ENCODE measurements at regions not wholly inside any gene's neighbourhood (a gene's known extent, or its start where the extent isn't known, plus 50 kb on each side); places are given as distances from the start of the nearest gene placed in this dataset.

GRCh38 chr2:180739070-180739469 is 241.3 kb upstream of the UBE2E3 start:
- DNase-seq (ENCODE audit: low read depth): no peak

GRCh38 chr2:180735799-180736198 is 244.6 kb upstream of the UBE2E3 start:
- no peak for DNase-seq (ENCODE audit: low read depth)

GRCh38 chr2:180734382-180734781 is 246.0 kb upstream of the UBE2E3 start:
- DNase-seq (ENCODE audit: low read depth): no peak

GRCh38 chr2:180733330-180733729 is 247.1 kb upstream of the UBE2E3 start:
- no peak for DNase-seq (ENCODE audit: low read depth)

GRCh38 chr2:180732337-180732736 is 248.1 kb upstream of the UBE2E3 start:
- no peak for DNase-seq (ENCODE audit: low read depth)

GRCh38 chr2:180730976-180731375 is 249.4 kb upstream of the UBE2E3 start:
- DNase-seq (ENCODE audit: low read depth): peak; percentile 19

- DNase-seq (ENCODE audit: low read depth): peak; percentile 83
Observed at GRCh38 chr2:180728928-180729559, 251.4 kb upstream of the UBE2E3 start.

- no peak for DNase-seq (ENCODE audit: low read depth)
Observed at GRCh38 chr2:180723712-180724111, 256.7 kb upstream of the UBE2E3 start.

- DNase-seq (ENCODE audit: low read depth): no peak
Observed at GRCh38 chr2:180722551-180723239, 257.7 kb upstream of the UBE2E3 start.

GRCh38 chr2:180720829-180721228 is 259.6 kb upstream of the UBE2E3 start:
- DNase-seq (ENCODE audit: low read depth): no peak

- DNase-seq (ENCODE audit: low read depth): peak; percentile 10
Observed at GRCh38 chr2:180717588-180717987, 262.8 kb upstream of the UBE2E3 start.

GRCh38 chr2:180716186-180717180 is 263.9 kb upstream of the UBE2E3 start:
- DNase-seq (ENCODE audit: low read depth): no peak

GRCh38 chr2:180715044-180715443 is 265.4 kb upstream of the UBE2E3 start:
- DNase-seq (ENCODE audit: low read depth): no peak

GRCh38 chr2:180709392-180710145 is 270.8 kb upstream of the UBE2E3 start:
- DNase-seq (ENCODE audit: low read depth): no peak

- peak; percentile 78 for DNase-seq (ENCODE audit: low read depth)
Observed at GRCh38 chr2:180707884-180708205, 272.6 kb upstream of the UBE2E3 start.

GRCh38 chr2:180707175-180707883 is 273.1 kb upstream of the UBE2E3 start:
- no peak for DNase-seq (ENCODE audit: low read depth)

GRCh38 chr2:180706694-180707093 is 273.7 kb upstream of the UBE2E3 start:
- no peak for DNase-seq (ENCODE audit: low read depth)

GRCh38 chr2:180705551-180705950 is 274.9 kb upstream of the UBE2E3 start:
- DNase-seq (ENCODE audit: low read depth): no peak

GRCh38 chr2:180705122-180705521 is 275.3 kb upstream of the UBE2E3 start:
- no peak for DNase-seq (ENCODE audit: low read depth)

- no peak for DNase-seq (ENCODE audit: low read depth)
Observed at GRCh38 chr2:180699657-180700361, 280.6 kb upstream of the UBE2E3 start.

GRCh38 chr2:180698668-180699067 is 281.7 kb upstream of the UBE2E3 start:
- DNase-seq (ENCODE audit: low read depth): no peak
